ENCODE measurements at regions not wholly inside any gene's neighbourhood (a gene's known extent, or its start where the extent isn't known, plus 50 kb on each side); places are given as distances from the start of the nearest gene placed in this dataset.

GRCh38 chr5:124342986-124343385 is 403.5 kb downstream of the ZNF608 start:
- Histone ChIP-seq H3K36me3 (no peaks in the 10 kb centered on the region), H3K9me3 (no peaks in the 10 kb centered on the region), H3K4me1 (no peaks in the 10 kb centered on the region), H3K27me3 (replicated peaks in 1 of 7) (no peaks in the 10 kb centered on the region), H3K27ac (no peak overlapping the region), H3K4me3 (no peak overlapping the region)
- no peak for TF ChIP-seq POLR2A (IDR thresholded peaks at IDR 0.05)
- TF ChIP-seq POLR2AphosphoS5 (IDR thresholded peaks at IDR 0.05): no peak
- TF ChIP-seq CTCF (IDR thresholded peaks at IDR 0.05 in 8 of 11, conservative IDR thresholded peaks at IDR 0.05 in 3 of 11): no peak
- intact Hi-C loops (cut with DNase I; ENCODE audit: low total_unique reads): no loop called here
- WGBS, 5 donors: 56 to 75% (median 67%) methylated on average over 1 of the region's 1 CpG
- DNase-seq: no peak

- Histone ChIP-seq H3K4me3 (no peak overlapping the region), H3K27ac (no peak overlapping the region), H3K4me1 (no peaks in the 10 kb centered on the region), H3K36me3 (no peaks in the 10 kb centered on the region), H3K27me3 (replicated peaks in 1 of 7) (no peaks in the 10 kb centered on the region), H3K9me3 (no peaks in the 10 kb centered on the region)
- WGBS, 5 donors: 90 to 95% (median 91%) methylated on average over 7 of the region's 7 CpGs
- TF ChIP-seq POLR2AphosphoS5 (IDR thresholded peaks at IDR 0.05): no peak
- TF ChIP-seq POLR2A (IDR thresholded peaks at IDR 0.05): no peak
- no peak for TF ChIP-seq CTCF (IDR thresholded peaks at IDR 0.05 in 8 of 11, conservative IDR thresholded peaks at IDR 0.05 in 3 of 11)
- intact Hi-C loops (cut with DNase I; ENCODE audit: low total_unique reads): no loop called here
- DNase-seq: no peak
Measured at GRCh38 chr5:124342584-124342983, 403.9 kb downstream of the ZNF608 start.

- no peaks in the 10 kb centered on the region for H3K36me3 ChIP-seq
- no peaks in the 10 kb centered on the region for H3K9me3 ChIP-seq
- TF ChIP-seq POLR2AphosphoS5 (IDR thresholded peaks at IDR 0.05): no peak
- no peak for TF ChIP-seq CTCF (IDR thresholded peaks at IDR 0.05 in 8 of 11, conservative IDR thresholded peaks at IDR 0.05 in 3 of 11)
- TF ChIP-seq POLR2A (IDR thresholded peaks at IDR 0.05): no peak
- H3K27me3 ChIP-seq (replicated peaks in 1 of 7): no peaks in the 10 kb centered on the region
- intact Hi-C loops (cut with DNase I; ENCODE audit: low total_unique reads): no loop called here
- no peak for DNase-seq
- WGBS, 5 donors: 52 to 78% (median 57%) methylated on average over 1 of the region's 1 CpG
- no peaks in the 10 kb centered on the region for H3K4me1 ChIP-seq
- H3K27ac ChIP-seq: no peak overlapping the region
- H3K4me3 ChIP-seq: no peak overlapping the region
Measured at GRCh38 chr5:124342027-124342471, 404.4 kb downstream of the ZNF608 start.

- no peak for DNase-seq
- 51 to 77% (median 72%) methylated on average over 7 of the region's 7 CpGs for WGBS, 5 donors
- no peaks in the 10 kb centered on the region for H3K27me3 ChIP-seq (replicated peaks in 1 of 7)
- H3K4me3 ChIP-seq: no peak overlapping the region
- TF ChIP-seq POLR2AphosphoS5 (IDR thresholded peaks at IDR 0.05): no peak
- no peaks in the 10 kb centered on the region for H3K36me3 ChIP-seq
- H3K4me1 ChIP-seq: no peaks in the 10 kb centered on the region
- no peaks in the 10 kb centered on the region for H3K9me3 ChIP-seq
- intact Hi-C loops (cut with DNase I; ENCODE audit: low total_unique reads): no loop called here
- no peak overlapping the region for H3K27ac ChIP-seq
Measured at GRCh38 chr5:124341066-124341858, 405.2 kb downstream of the ZNF608 start.

All from spleen (tissue), 11 donors.